Osteoblast (primary cell): ENCODE measurements at regions not wholly inside any gene's neighbourhood (a gene's known extent, or its start where the extent isn't known, plus 50 kb on each side); places are given as distances from the start of the nearest gene placed in this dataset.

ENCODE experiments used
- DNase-seq: peaks from one replicate; pipeline ENCODE4 v3.0.0; 2011; ENCODE audit warnings: low spot score, mixed read lengths; ENCODE audit not compliant: insufficient read length; ENCODE audit errors: missing footprints
- H2AFZ ChIP-seq: 2 replicates; pipeline ENCODE4 v1.6.0; 2011; ENCODE audit warnings: mild to moderate bottlenecking, low read length
- H3K27ac ChIP-seq: 2 replicates; pipeline ENCODE4 v1.5.1; 2011; ENCODE audit warnings: mild to moderate bottlenecking, low read depth, low read length, moderate library complexity
- H3K27me3 ChIP-seq: 2 replicates; pipeline ENCODE4 v1.6.0; 2012; ENCODE audit warnings: mild to moderate bottlenecking, control low read depth, inconsistent platforms, low read length, moderate library complexity; ENCODE audit not compliant: insufficient read depth
- H3K36me3 ChIP-seq: 2 replicates; pipeline ENCODE4 v1.5.1; 2011; ENCODE audit warnings: mild to moderate bottlenecking, low read length, control low read depth, moderate library complexity; ENCODE audit not compliant: insufficient read depth
- H3K4me1 ChIP-seq: 2 replicates; pipeline ENCODE4 v1.5.1; 2011; ENCODE audit warnings: mild to moderate bottlenecking, low read length, control low read depth, moderate library complexity; ENCODE audit not compliant: insufficient read depth
- H3K4me2 ChIP-seq: 2 replicates; pipeline ENCODE4 v1.6.0; 2011; ENCODE audit warnings: mild to moderate bottlenecking, low read length; ENCODE audit not compliant: insufficient read depth
- H3K4me3 ChIP-seq: fragments of 200-600 bp; sonication (generic); 3 replicates; pipeline ENCODE4 v1.5.1; 2012; ENCODE audit warnings: mild to moderate bottlenecking, low read length, inconsistent platforms; ENCODE audit not compliant: insufficient read depth
- H3K79me2 ChIP-seq: 2 replicates; pipeline ENCODE4 v1.6.0; 2012; ENCODE audit warnings: mild to moderate bottlenecking, low read length, control low read depth, inconsistent platforms; ENCODE audit not compliant: insufficient read depth
- H3K9me3 ChIP-seq: 2 replicates; pipeline ENCODE4 v1.5.1; 2011; ENCODE audit warnings: low read depth, low read length, control low read depth
- H4K20me1 ChIP-seq: 2 replicates; pipeline ENCODE4 v1.6.0; 2012; ENCODE audit warnings: mild to moderate bottlenecking, low read length, control low read depth; ENCODE audit not compliant: insufficient read depth
- CTCF ChIP-seq: IDR thresholded peaks from 2 replicates; pipeline ENCODE4 v1.5.1; 2011; ENCODE audit warnings: mild to moderate bottlenecking, low read depth, low read length, moderate library complexity; ENCODE audit errors: extremely low read depth

GRCh38 chr2:239682518-239682917 is 281.7 kb upstream of the HDAC4 start:
- Histone ChIP-seq H3K36me3 (no peaks in the 10 kb centered on the region), H3K27me3 (no peaks in the 10 kb centered on the region), H4K20me1 (no peaks in the 10 kb centered on the region), H3K79me2 (no peaks in the 10 kb centered on the region), H3K9me3 (no peaks in the 10 kb centered on the region), H3K4me3 (no peak overlapping the region), H3K27ac (no peak overlapping the region), H2AFZ (no peak overlapping the region), H3K4me2 (no peak overlapping the region), H3K4me1 (no peaks in the 10 kb centered on the region)
- no peak for DNase-seq
- TF ChIP-seq CTCF, result no peak

- H3K9me3 ChIP-seq, result no peaks in the 10 kb centered on the region
- H3K36me3 ChIP-seq, result no peaks in the 10 kb centered on the region
- DNase-seq, result no peak
- no peaks in the 10 kb centered on the region for H3K4me1 ChIP-seq
- H3K79me2 ChIP-seq, result no peaks in the 10 kb centered on the region
- H2AFZ ChIP-seq, result no peak overlapping the region
- no peak for TF ChIP-seq CTCF
- no peak overlapping the region for H3K4me3 ChIP-seq
- no peaks in the 10 kb centered on the region for H4K20me1 ChIP-seq
- H3K4me2 ChIP-seq, result no peak overlapping the region
- no peaks in the 10 kb centered on the region for H3K27me3 ChIP-seq
- no peak overlapping the region for H3K27ac ChIP-seq
These were observed 278.9 kb upstream of the HDAC4 start for GRCh38 chr2:239679755-239680154.

- Histone ChIP-seq H3K4me3 (no peak overlapping the region), H2AFZ (no peak overlapping the region), H3K27me3 (no peaks in the 10 kb centered on the region), H3K9me3 (no peaks in the 10 kb centered on the region), H3K4me2 (no peak overlapping the region), H3K4me1 (no peaks in the 10 kb centered on the region), H3K79me2 (no peaks in the 10 kb centered on the region), H4K20me1 (no peaks in the 10 kb centered on the region), H3K36me3 (no peaks in the 10 kb centered on the region), H3K27ac (no peak overlapping the region)
- peak; percentile 25 for DNase-seq
- no peak for TF ChIP-seq CTCF
These were observed 278.0 kb upstream of the HDAC4 start for GRCh38 chr2:239678666-239679296.

GRCh38 chr2:239678186-239678490 is 277.3 kb upstream of the HDAC4 start:
- peak; percentile 35 for DNase-seq
- Histone ChIP-seq H3K4me2 (no peak overlapping the region), H3K4me1 (no peaks in the 10 kb centered on the region), H3K36me3 (no peaks in the 10 kb centered on the region), H3K27me3 (no peaks in the 10 kb centered on the region), H2AFZ (no peak overlapping the region), H3K4me3 (no peak overlapping the region), H3K79me2 (no peaks in the 10 kb centered on the region), H3K9me3 (no peaks in the 10 kb centered on the region), H4K20me1 (no peaks in the 10 kb centered on the region), H3K27ac (no peak overlapping the region)
- no peak for TF ChIP-seq CTCF
